LNCAP (cell line): ENCODE measurements at regions not wholly inside any gene's neighbourhood (a gene's known extent, or its start where the extent isn't known, plus 50 kb on each side); places are given as distances from the start of the nearest gene placed in this dataset.

Experiments
- CTCF ChIP-seq: fragments of 450-650 bp; IDR thresholded peaks from 2 replicates; pipeline ENCODE4 v1.5.1; 2017; ENCODE audit warnings: mild to moderate bottlenecking

- no peak for TF ChIP-seq CTCF
Observed at GRCh38 chr12:30135776-30136175, 352.0 kb upstream of the TMTC1 start.

GRCh38 chr12:30134229-30134628 is 350.5 kb upstream of the TMTC1 start:
- TF ChIP-seq CTCF, result peak; percentile 43; the same call in 1 of the 2 replicates

GRCh38 chr12:30126944-30127343 is 343.2 kb upstream of the TMTC1 start:
- no peak for TF ChIP-seq CTCF

- TF ChIP-seq CTCF, result no peak
Observed at GRCh38 chr12:30120522-30120921, 336.8 kb upstream of the TMTC1 start.

GRCh38 chr12:30117483-30117882 is 333.7 kb upstream of the TMTC1 start:
- TF ChIP-seq CTCF, result no peak

- TF ChIP-seq CTCF, result no peak
Observed at GRCh38 chr12:30111719-30112118, 328.0 kb upstream of the TMTC1 start.

- TF ChIP-seq CTCF, result no peak
Observed at GRCh38 chr12:30110958-30111586, 327.3 kb upstream of the TMTC1 start.

- TF ChIP-seq CTCF, result no peak
Observed at GRCh38 chr12:30110498-30110897, 326.8 kb upstream of the TMTC1 start.
